ENCODE measurements at regions not wholly inside any gene's neighbourhood (a gene's known extent, or its start where the extent isn't known, plus 50 kb on each side); places are given as distances from the start of the nearest gene placed in this dataset.

DNA sequence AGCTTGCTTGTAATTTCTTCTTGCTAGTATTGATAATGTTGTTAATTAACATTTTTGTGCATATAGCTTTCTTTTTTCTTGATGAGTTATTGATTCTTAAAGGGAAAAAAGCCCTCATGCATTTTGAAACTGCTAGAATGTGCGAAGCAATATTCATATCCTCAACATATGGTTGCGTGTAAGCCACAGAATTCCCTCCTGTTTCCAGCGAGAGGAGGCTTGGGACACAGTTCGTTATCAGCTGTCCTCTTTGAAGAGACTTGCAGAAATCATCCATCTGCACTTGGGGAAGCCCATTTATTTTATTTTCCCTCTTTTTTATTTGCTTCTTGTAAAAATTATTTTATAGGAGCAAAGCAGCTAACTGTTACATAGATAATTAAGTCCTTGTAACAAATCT lies 398.0 kb downstream of the ADRA2A start:
- TF ChIP-seq POLR2A (IDR thresholded peaks at IDR 0.05): no peak
- TF ChIP-seq, protein P1, sequence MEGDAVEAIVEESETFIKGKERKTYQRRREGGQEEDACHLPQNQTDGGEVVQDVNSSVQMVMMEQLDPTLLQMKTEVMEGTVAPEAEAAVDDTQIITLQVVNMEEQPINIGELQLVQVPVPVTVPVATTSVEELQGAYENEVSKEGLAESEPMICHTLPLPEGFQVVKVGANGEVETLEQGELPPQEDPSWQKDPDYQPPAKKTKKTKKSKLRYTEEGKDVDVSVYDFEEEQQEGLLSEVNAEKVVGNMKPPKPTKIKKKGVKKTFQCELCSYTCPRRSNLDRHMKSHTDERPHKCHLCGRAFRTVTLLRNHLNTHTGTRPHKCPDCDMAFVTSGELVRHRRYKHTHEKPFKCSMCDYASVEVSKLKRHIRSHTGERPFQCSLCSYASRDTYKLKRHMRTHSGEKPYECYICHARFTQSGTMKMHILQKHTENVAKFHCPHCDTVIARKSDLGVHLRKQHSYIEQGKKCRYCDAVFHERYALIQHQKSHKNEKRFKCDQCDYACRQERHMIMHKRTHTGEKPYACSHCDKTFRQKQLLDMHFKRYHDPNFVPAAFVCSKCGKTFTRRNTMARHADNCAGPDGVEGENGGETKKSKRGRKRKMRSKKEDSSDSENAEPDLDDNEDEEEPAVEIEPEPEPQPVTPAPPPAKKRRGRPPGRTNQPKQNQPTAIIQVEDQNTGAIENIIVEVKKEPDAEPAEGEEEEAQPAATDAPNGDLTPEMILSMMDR (IDR thresholded peaks at IDR 0.05): no peak
